DMS53 treated with DMSO at 0.1 percent for 48 hours (cell line): ENCODE measurements at regions not wholly inside any gene's neighbourhood (a gene's known extent, or its start where the extent isn't known, plus 50 kb on each side); places are given as distances from the start of the nearest gene placed in this dataset.
A peak's percentile ranks its signal among the peaks of the same experiment; 100 is the strongest.

Source experiments
- DNase-seq: peaks from one replicate; lab custom pipeline; 2025; ENCODE audit not compliant: unreplicated experiment; lab: John Stamatoyannopoulos, UW

DNA sequence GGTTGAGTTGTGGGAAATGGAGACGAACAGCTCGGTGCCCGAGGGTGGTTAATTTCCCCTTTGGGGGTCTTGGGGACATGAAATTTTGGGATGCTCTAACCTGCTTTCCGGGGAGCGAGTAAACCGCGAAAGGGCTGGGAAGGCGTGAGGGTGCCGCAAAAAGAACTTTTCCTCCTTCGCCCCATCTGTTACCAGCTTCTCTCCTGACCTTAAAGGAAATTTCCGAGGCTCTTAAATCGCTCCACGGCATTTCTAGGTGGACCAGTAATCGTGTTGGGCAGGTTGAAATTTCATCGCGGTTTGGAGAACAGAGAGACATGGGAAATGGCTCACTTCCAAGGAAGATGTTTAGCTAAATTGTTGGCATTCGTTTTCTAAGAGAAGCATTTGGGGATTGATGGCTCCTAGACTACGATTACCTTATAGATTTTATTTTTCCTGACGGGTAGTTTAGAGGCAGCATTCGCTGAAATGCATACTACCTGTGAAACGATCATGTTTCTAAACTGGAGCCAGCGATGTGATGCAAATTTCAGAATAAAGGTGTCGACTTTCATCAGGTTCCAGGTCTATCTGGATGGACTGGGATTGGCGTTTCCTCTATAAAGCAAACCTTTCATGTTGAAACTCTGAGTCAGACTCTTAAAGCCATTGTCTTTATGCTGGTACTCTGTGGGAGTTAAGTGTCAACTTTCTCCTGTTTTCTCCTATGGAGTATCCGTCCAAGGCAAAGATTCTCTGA lies 414.5 kb downstream of the PCNX1 start:
- peak; percentile 72 for DNase-seq

DNA sequence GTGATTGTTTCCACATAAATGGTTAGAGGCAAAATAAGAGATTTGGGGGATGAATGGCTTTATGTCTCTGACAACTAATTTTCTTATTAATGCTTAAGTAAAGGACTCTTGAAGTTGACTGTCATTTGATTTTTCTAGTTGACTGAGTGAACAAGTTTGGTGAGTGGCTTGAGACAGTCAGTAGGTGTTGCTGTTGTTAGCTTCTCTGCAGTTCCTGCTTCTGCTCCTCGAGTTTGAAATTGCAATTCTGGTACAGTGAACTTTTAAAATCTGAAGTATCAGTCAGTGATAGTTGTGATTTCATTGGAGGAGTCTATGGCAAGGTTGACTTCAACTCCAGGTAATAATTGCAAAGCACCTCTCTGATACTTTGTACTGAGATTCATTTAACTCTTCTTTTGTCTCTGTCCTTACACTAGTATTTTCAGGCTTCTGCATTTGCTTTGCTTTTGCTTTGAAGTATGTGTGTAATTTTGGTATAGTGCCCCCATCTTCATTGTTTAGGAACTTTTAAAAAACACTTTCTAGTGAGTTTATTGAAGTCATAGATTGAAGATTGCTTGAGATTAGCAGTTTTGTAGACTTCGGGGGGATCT lies 415.5 kb downstream of the PCNX1 start:
- peak; percentile 2 for DNase-seq

DNA sequence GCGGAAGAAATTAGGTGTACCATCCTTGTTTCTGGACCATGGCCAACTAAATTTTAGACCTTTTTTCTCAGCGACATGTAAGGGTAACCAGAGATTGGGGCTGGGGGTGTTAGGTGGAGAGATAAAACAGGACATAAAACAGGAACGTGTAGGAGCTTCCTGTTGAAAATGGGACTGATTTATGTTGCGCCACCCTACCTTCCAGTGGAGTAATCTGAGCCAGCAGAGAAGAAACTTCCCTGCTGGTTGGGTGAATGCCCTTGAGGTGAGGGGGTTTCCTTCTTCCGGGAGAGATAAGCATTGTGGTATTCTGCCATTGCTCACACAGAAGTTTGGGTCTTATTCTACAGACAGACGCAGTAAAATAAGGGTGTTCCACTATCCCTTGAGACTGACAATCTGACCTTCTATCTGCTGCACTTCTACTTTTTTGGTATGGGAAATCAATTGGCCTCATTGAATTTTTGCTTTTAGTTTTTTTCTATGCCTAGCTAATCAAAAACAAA lies 417.6 kb downstream of the PCNX1 start:
- DNase-seq: no peak

- DNase-seq: no peak
Observed at GRCh38 chr14:71327691-71328090, 420.4 kb downstream of the PCNX1 start.

- no peak for DNase-seq
Observed at GRCh38 chr14:71328183-71328582, 420.9 kb downstream of the PCNX1 start.

DNA sequence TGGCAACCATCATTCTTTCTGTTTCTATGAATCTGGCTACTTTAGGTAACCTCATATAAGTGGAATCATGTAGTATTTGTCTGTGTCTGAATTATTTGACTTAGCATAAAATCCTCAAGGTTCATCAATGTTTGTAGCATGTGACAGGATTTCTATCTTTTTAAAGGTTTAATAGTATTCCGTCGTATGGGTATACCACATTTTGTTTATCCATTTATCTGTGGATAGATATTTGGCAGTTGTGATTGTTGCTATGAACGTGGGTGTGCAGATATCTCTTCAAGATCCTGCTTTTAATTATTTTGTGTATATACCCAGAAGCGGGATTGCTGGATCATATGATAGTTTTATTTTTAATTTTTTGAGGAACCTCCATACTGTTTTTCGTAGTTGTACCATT lies 421.7 kb downstream of the PCNX1 start:
- DNase-seq: no peak

DNA sequence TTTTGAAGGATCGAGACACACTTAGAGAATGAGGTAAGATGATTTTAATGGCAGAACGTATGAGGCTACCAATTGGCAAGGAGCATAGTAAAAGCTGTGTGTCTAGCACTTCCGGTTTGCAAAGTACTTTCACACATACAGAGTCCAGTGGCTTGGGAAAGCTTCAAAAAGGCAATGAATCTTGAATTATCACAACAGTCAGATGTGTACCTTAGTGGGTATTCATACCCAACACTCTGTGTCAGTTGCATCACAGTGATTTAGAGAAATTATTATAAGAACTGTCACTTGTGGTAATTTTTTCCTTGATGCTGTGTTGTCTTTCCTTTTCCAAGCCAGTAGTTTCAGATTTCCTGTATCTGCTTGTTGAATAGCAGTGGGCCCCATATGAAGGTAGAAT lies 424.1 kb downstream of the PCNX1 start:
- DNase-seq: no peak

- no peak for DNase-seq
Observed at GRCh38 chr14:71332476-71332875, 425.2 kb downstream of the PCNX1 start.

GRCh38 chr14:71333705-71334104 lies 426.4 kb downstream of the PCNX1 start:
- DNase-seq: no peak

DNA sequence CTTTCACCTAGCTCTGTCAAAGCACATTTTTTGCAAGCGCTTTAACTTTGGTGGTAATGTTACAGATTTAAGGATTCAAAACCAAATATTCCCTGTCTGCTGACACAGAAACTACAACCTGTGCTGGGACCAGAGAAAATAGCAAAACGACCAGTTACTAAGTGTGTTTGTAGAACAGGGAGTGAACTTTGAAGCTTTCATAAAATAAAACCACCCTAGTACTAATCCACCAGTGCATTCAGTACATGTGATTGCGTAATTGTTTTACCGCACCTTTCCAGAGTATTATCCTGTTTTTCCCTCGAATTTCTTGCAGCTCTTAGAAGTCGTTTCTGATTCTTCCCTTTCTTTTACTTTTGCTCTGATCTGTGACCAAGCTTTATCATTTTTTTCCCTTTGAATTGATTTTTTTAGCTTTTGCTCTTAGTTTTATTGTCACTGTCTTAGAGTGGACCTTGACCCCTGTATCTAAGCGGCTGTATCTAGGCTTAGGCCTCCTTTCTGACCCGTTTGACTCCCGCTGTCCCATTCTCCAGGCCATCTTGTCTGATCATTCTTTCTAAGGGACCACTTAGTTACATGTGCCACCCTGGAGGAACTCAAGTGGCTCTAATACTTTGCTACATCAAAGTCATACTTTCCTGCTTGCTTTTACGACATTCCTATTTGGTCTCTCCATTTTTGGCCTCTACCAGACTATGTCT lies 429.4 kb downstream of the PCNX1 start:
- DNase-seq: no peak

GRCh38 chr14:71338153-71338552 lies 430.9 kb downstream of the PCNX1 start:
- DNase-seq: peak; percentile 20

GRCh38 chr14:71339650-71340415 lies 432.6 kb downstream of the PCNX1 start:
- no peak for DNase-seq

GRCh38 chr14:71341156-71341555 lies 433.9 kb downstream of the PCNX1 start:
- DNase-seq: no peak

DNA sequence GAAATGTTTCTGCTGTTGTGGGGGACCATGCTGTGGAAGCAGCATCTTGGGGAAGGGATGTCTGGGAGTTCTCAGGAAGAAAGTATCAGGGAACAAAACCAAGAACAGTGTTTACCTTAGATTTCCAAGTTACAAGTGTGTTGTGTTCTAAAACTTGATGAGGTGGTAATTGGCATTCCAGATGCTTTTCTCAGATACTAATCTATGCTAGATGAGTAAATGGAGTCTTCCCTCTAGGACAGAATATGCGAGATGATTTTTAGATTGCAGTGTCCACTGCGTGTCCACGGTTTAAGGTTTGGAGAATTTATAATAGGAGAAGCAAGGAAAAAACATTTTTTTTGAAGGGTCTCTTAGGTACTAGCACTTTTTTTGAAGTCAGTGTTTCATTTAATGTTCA lies 436.5 kb downstream of the PCNX1 start:
- DNase-seq: no peak

DNA sequence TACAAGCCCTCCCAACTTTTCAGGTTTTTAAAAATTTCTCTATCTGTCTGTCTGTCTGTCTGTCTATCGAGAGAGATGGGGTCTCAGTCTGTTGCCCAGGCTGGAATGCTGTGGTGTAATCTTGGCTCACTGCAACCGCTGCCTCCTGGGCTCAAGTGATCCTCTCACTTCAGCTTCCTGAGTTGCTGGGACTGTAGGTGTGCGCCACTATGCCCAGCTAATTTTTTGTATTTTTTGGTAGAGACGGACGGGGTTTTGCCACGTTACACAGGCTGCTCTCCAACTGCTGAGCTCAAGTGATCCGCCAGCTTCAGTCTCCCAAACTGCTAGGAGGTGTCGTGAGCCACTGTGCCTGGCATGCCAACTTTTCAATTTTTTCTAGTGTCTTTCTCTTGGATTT lies 437.2 kb downstream of the PCNX1 start:
- DNase-seq: no peak

GRCh38 chr14:71346685-71347084 lies 439.4 kb downstream of the PCNX1 start:
- DNase-seq: no peak

GRCh38 chr14:71348394-71348793 lies 441.1 kb downstream of the PCNX1 start:
- no peak for DNase-seq

DNA sequence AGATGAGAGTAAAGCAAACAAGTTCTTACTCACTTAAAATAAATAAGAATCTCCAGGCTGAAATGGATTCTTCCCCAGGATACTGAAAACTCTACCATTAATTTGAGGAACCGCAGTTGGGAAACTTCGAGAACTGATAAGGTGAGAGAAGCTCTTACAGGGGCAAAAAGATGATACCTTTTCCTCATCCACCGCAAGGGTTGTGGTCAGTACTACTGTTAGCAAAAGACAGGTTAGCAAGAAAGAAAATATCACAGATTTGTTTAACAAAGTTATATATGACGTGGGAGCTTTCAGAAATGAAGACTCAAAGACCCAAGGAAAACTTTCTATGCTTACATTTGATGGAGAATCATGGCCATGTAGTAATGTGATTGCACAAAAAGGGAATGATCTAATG lies 441.6 kb downstream of the PCNX1 start:
- DNase-seq: no peak

DNA sequence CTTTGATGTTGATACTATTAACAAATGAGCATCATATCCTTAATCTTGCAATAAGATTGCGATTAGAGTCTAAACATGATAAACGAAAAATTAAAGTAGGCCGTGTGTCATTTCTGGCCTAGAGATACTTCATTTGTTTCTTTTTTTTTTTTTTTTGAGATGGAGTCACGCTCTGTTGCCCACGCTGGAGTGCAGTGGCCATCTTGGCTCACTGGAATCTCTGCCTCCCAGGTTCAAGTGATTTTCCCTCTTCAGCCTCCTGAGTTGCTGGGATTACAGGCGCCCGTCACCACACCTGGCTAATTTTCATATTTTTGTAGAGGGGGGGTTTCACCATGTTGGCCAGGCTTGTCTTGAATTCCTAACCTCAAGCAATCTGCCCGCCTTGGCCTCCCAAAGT lies 446.9 kb downstream of the PCNX1 start:
- no peak for DNase-seq

- no peak for DNase-seq
Observed at GRCh38 chr14:71354801-71355200, 447.5 kb downstream of the PCNX1 start.
